ENCODE measurements at regions not wholly inside any gene's neighbourhood (a gene's known extent, or its start where the extent isn't known, plus 50 kb on each side); places are given as distances from the start of the nearest gene placed in this dataset.
A peak's percentile ranks its signal among the peaks of the same experiment; 100 is the strongest.

- no peaks in the 10 kb centered on the region for H3K36me3 Mint-ChIP-seq (ENCODE audit: low read depth, unreplicated experiment)
- Histone ChIP-seq H3K27ac (ENCODE audit: low read depth, low read length) (no peak overlapping the region), H2AFZ (ENCODE audit: low read depth, low read length) (no peak overlapping the region), H3K36me3 (ENCODE audit: insufficient read depth, low read length) (no peaks in the 10 kb centered on the region), H3K27me3 (ENCODE audit: insufficient read depth, low read length) (no peaks in the 10 kb centered on the region), H3K79me2 (ENCODE audit: insufficient read depth, low read length) (no peaks in the 10 kb centered on the region), H3K9me3 (ENCODE audit: insufficient read depth, low read depth, low read length) (no peaks in the 10 kb centered on the region), H4K20me1 (ENCODE audit: insufficient read depth, low read length) (no peaks in the 10 kb centered on the region), H3K4me1 (ENCODE audit: insufficient read depth, low read length) (no peaks in the 10 kb centered on the region), H3K9ac (ENCODE audit: low read length) (no peak overlapping the region), H3K4me2 (ENCODE audit: low read length) (no peak overlapping the region), H3K4me3 (ENCODE audit: insufficient read depth, low read depth, low read length) (no peak overlapping the region)
- H3K27ac Mint-ChIP-seq (ENCODE audit: unreplicated experiment), result no peak overlapping the region
- TF ChIP-seq EZH2 (IDR thresholded peaks at IDR 0.05; ENCODE audit: insufficient read depth, low read length), result no peak
- TF ChIP-seq, protein P1, sequence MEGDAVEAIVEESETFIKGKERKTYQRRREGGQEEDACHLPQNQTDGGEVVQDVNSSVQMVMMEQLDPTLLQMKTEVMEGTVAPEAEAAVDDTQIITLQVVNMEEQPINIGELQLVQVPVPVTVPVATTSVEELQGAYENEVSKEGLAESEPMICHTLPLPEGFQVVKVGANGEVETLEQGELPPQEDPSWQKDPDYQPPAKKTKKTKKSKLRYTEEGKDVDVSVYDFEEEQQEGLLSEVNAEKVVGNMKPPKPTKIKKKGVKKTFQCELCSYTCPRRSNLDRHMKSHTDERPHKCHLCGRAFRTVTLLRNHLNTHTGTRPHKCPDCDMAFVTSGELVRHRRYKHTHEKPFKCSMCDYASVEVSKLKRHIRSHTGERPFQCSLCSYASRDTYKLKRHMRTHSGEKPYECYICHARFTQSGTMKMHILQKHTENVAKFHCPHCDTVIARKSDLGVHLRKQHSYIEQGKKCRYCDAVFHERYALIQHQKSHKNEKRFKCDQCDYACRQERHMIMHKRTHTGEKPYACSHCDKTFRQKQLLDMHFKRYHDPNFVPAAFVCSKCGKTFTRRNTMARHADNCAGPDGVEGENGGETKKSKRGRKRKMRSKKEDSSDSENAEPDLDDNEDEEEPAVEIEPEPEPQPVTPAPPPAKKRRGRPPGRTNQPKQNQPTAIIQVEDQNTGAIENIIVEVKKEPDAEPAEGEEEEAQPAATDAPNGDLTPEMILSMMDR (IDR thresholded peaks at IDR 0.05; ENCODE audit: insufficient read depth, low read depth, low read length), result no peak
- FAIRE-seq (no peak), DNase-seq (ENCODE audit: low read depth) (no peak)
- no peak overlapping the region for H3K4me3 Mint-ChIP-seq (ENCODE audit: unreplicated experiment)
- no peaks in the 10 kb centered on the region for H3K27me3 Mint-ChIP-seq (ENCODE audit: low read depth, unreplicated experiment)
- no peaks in the 10 kb centered on the region for H3K9me3 Mint-ChIP-seq (ENCODE audit: unreplicated experiment)
- H3K4me1 Mint-ChIP-seq (ENCODE audit: low read depth, unreplicated experiment), result no peaks in the 10 kb centered on the region
Measured at GRCh38 chr5:106673941-106674340, 996.8 kb downstream of the EFNA5 start.

- TF ChIP-seq, protein P1 (IDR thresholded peaks at IDR 0.05; ENCODE audit: insufficient read depth, low read depth, low read length), result no peak
- no peak for TF ChIP-seq EZH2 (IDR thresholded peaks at IDR 0.05; ENCODE audit: insufficient read depth, low read length)
- Mint-ChIP-seq H3K4me1 (ENCODE audit: low read depth, unreplicated experiment) (peaks cover 4% of the 10 kb centered on the region), H3K9me3 (ENCODE audit: unreplicated experiment) (no peaks in the 10 kb centered on the region), H3K36me3 (ENCODE audit: low read depth, unreplicated experiment) (no peaks in the 10 kb centered on the region), H3K4me3 (ENCODE audit: unreplicated experiment) (no peak overlapping the region), H3K27me3 (ENCODE audit: low read depth, unreplicated experiment) (no peaks in the 10 kb centered on the region), H3K27ac (ENCODE audit: unreplicated experiment) (no peak overlapping the region)
- H3K4me2 ChIP-seq (ENCODE audit: low read length), result no peak overlapping the region
- H2AFZ ChIP-seq (ENCODE audit: low read depth, low read length), result no peak overlapping the region
- H3K79me2 ChIP-seq (ENCODE audit: insufficient read depth, low read length), result no peaks in the 10 kb centered on the region
- DNase-seq (ENCODE audit: low read depth), result peak; percentile 29
- no peaks in the 10 kb centered on the region for H3K27me3 ChIP-seq (ENCODE audit: insufficient read depth, low read length)
- no peak overlapping the region for H3K9ac ChIP-seq (ENCODE audit: low read length)
- H3K4me1 ChIP-seq (ENCODE audit: insufficient read depth, low read length), result no peaks in the 10 kb centered on the region
- no peak for FAIRE-seq
- H3K9me3 ChIP-seq (ENCODE audit: insufficient read depth, low read depth, low read length), result no peaks in the 10 kb centered on the region
- no peak overlapping the region for H3K27ac ChIP-seq (ENCODE audit: low read depth, low read length)
- H3K36me3 ChIP-seq (ENCODE audit: insufficient read depth, low read length), result no peaks in the 10 kb centered on the region
- H3K4me3 ChIP-seq (ENCODE audit: insufficient read depth, low read depth, low read length), result no peak overlapping the region
- H4K20me1 ChIP-seq (ENCODE audit: insufficient read depth, low read length), result no peaks in the 10 kb centered on the region
Measured at GRCh38 chr5:106661866-106662265, 1008.9 kb downstream of the EFNA5 start.

GRCh38 chr5:106660681-106661080 is 1010.1 kb downstream of the EFNA5 start:
- Histone ChIP-seq H3K36me3 (ENCODE audit: insufficient read depth, low read length) (no peaks in the 10 kb centered on the region), H3K9ac (ENCODE audit: low read length) (no peak overlapping the region), H3K9me3 (ENCODE audit: insufficient read depth, low read depth, low read length) (no peaks in the 10 kb centered on the region), H3K4me2 (ENCODE audit: low read length) (no peak overlapping the region), H2AFZ (ENCODE audit: low read depth, low read length) (no peak overlapping the region), H3K4me3 (ENCODE audit: insufficient read depth, low read depth, low read length) (no peak overlapping the region), H3K79me2 (ENCODE audit: insufficient read depth, low read length) (no peaks in the 10 kb centered on the region), H3K4me1 (ENCODE audit: insufficient read depth, low read length) (no peaks in the 10 kb centered on the region), H4K20me1 (ENCODE audit: insufficient read depth, low read length) (no peaks in the 10 kb centered on the region), H3K27ac (ENCODE audit: low read depth, low read length) (no peak overlapping the region), H3K27me3 (ENCODE audit: insufficient read depth, low read length) (no peaks in the 10 kb centered on the region)
- FAIRE-seq (no peak), DNase-seq (ENCODE audit: low read depth) (no peak)
- TF ChIP-seq, protein P1 (IDR thresholded peaks at IDR 0.05; ENCODE audit: insufficient read depth, low read depth, low read length), result no peak
- no peak for TF ChIP-seq EZH2 (IDR thresholded peaks at IDR 0.05; ENCODE audit: insufficient read depth, low read length)
- Mint-ChIP-seq H3K4me1 (ENCODE audit: low read depth, unreplicated experiment) (peaks cover 4% of the 10 kb centered on the region), H3K9me3 (ENCODE audit: unreplicated experiment) (no peaks in the 10 kb centered on the region), H3K27ac (ENCODE audit: unreplicated experiment) (no peak overlapping the region), H3K27me3 (ENCODE audit: low read depth, unreplicated experiment) (no peaks in the 10 kb centered on the region), H3K4me3 (ENCODE audit: unreplicated experiment) (no peak overlapping the region), H3K36me3 (ENCODE audit: low read depth, unreplicated experiment) (no peaks in the 10 kb centered on the region)

All from astrocyte (in vitro differentiated cells and primary cell).